ENCODE measurements at regions not wholly inside any gene's neighbourhood (a gene's known extent, or its start where the extent isn't known, plus 50 kb on each side); places are given as distances from the start of the nearest gene placed in this dataset.

- H3K4me3 ChIP-seq (ENCODE audit: low read depth, poor library complexity, severe bottlenecking), result no peak overlapping the region
- 34 to 43% methylated on average over 3 of the region's 3 CpGs for WGBS, 2 donors
- DNase-seq (ENCODE audit: low spot score in 2 of 2), result no peak
- intact Hi-C loops (cut with DNase I; ENCODE audit: low total_unique reads), result no loop called here
- TF ChIP-seq, protein P1, sequence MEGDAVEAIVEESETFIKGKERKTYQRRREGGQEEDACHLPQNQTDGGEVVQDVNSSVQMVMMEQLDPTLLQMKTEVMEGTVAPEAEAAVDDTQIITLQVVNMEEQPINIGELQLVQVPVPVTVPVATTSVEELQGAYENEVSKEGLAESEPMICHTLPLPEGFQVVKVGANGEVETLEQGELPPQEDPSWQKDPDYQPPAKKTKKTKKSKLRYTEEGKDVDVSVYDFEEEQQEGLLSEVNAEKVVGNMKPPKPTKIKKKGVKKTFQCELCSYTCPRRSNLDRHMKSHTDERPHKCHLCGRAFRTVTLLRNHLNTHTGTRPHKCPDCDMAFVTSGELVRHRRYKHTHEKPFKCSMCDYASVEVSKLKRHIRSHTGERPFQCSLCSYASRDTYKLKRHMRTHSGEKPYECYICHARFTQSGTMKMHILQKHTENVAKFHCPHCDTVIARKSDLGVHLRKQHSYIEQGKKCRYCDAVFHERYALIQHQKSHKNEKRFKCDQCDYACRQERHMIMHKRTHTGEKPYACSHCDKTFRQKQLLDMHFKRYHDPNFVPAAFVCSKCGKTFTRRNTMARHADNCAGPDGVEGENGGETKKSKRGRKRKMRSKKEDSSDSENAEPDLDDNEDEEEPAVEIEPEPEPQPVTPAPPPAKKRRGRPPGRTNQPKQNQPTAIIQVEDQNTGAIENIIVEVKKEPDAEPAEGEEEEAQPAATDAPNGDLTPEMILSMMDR (IDR thresholded peaks at IDR 0.05), result no peak
- no peak for TF ChIP-seq POLR2A (IDR thresholded peaks at IDR 0.05)
Observed at GRCh38 chr2:117058366-117058765, 756.1 kb upstream of the DDX18 start.

GRCh38 chr2:117064021-117064420 is 750.5 kb upstream of the DDX18 start:
- intact Hi-C loops (cut with DNase I; ENCODE audit: low total_unique reads), result no loop called here
- 30 to 60% methylated on average over 2 of the region's 2 CpGs for WGBS, 2 donors
- H3K4me3 ChIP-seq (ENCODE audit: low read depth, poor library complexity, severe bottlenecking), result no peak overlapping the region
- DNase-seq (ENCODE audit: low spot score in 2 of 2), result no peak
- TF ChIP-seq, protein P1 (IDR thresholded peaks at IDR 0.05), result no peak
- no peak for TF ChIP-seq POLR2A (IDR thresholded peaks at IDR 0.05)

GRCh38 chr2:117065912-117066311 is 748.6 kb upstream of the DDX18 start:
- intact Hi-C loops (cut with DNase I; ENCODE audit: low total_unique reads), result no loop called here
- no peak overlapping the region for H3K4me3 ChIP-seq (ENCODE audit: low read depth, poor library complexity, severe bottlenecking)
- TF ChIP-seq, protein P1 (IDR thresholded peaks at IDR 0.05), result no peak
- TF ChIP-seq POLR2A (IDR thresholded peaks at IDR 0.05), result no peak
- 69 to 70% methylated on average over 4 of the region's 4 CpGs for WGBS, 2 donors
- DNase-seq (ENCODE audit: low spot score in 2 of 2), result no peak

GRCh38 chr2:117067900-117068299 is 746.6 kb upstream of the DDX18 start:
- TF ChIP-seq, protein P1 (IDR thresholded peaks at IDR 0.05), result no peak
- no peak for TF ChIP-seq POLR2A (IDR thresholded peaks at IDR 0.05)
- WGBS, 2 donors, result 77 to 85% methylated on average over 4 of the region's 4 CpGs
- no peak for DNase-seq (ENCODE audit: low spot score in 2 of 2)
- H3K4me3 ChIP-seq (ENCODE audit: low read depth, poor library complexity, severe bottlenecking), result no peak overlapping the region
- intact Hi-C loops (cut with DNase I; ENCODE audit: low total_unique reads), result no loop called here

DNA sequence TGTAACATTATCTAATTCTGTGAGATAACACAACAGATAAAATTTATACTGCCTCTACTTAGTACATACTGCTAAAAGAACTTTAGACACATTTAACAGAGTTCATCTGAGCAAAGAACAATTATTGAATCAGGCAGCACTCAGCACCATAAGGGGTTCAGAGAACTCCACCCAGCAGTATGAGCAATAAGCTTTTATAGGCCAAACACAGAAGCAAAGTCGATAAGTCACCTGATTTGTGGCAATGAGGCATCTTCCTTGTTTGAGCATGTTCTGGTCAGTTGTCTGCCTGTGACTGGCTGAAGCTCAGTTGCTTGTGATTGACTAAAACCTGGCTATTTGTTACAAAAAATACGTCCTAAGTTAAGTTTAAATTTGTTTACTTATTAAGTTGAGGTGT is 746.1 kb upstream of the DDX18 start:
- DNase-seq (ENCODE audit: low spot score in 2 of 2), result no peak
- H3K4me3 ChIP-seq (ENCODE audit: low read depth, poor library complexity, severe bottlenecking), result no peak overlapping the region
- TF ChIP-seq, protein P1 (IDR thresholded peaks at IDR 0.05), result no peak
- no peak for TF ChIP-seq POLR2A (IDR thresholded peaks at IDR 0.05)
- intact Hi-C loops (cut with DNase I; ENCODE audit: low total_unique reads), result no loop called here
- WGBS, 2 donors, result 67 to 77% methylated on average over 2 of the region's 2 CpGs

GRCh38 chr2:117071556-117072102 is 742.9 kb upstream of the DDX18 start:
- TF ChIP-seq, protein P1 (IDR thresholded peaks at IDR 0.05), result no peak
- no peak for TF ChIP-seq POLR2A (IDR thresholded peaks at IDR 0.05)
- intact Hi-C loops (cut with DNase I; ENCODE audit: low total_unique reads), result no loop called here
- H3K4me3 ChIP-seq (ENCODE audit: low read depth, poor library complexity, severe bottlenecking), result no peak overlapping the region
- 97% methylated on average over 18 to 19 of the region's 31 CpGs for WGBS, 2 donors
- DNase-seq (ENCODE audit: low spot score in 2 of 2), result no peak

Data from lower leg skin (tissue), 4 donors.